ENCODE measurements at regions not wholly inside any gene's neighbourhood (a gene's known extent, or its start where the extent isn't known, plus 50 kb on each side); places are given as distances from the start of the nearest gene placed in this dataset.

DNA sequence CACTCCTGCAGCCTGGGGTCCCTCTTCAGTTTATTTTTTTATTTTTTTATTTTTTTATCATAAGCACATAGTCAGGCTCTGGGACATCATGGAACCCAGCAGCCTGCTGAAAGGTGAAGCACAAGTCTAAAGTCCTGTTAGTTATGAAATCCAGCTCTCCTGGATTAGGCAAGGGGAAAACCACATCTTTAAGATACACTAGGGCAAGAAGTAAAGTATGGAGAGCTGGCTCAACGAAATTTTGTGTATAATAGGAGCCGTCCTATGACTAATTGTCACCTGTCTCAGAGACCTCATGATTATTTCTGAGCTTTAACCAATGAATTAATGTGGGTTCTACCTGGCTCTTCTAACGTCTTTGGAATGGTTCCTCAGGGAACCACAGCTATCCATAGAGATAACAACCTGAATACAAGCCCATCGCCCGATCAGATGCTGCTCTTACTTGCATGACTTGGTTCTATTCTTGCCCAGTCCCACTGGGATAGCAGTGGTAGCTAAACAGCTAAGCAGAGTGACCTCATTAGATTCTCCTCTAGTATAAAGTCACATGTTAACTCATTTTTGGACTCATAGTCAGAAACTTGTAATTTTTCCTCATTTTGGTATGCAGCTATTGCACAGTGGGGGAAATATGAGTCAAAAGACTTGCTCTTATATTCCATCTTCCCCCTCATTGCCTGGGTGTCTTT is 122.7 kb downstream of the LMO4 start:
- ATAC-seq (ENCODE audit: poor library complexity) (no peak), DNase-seq (no peak)
- TF ChIP-seq, protein P1, sequence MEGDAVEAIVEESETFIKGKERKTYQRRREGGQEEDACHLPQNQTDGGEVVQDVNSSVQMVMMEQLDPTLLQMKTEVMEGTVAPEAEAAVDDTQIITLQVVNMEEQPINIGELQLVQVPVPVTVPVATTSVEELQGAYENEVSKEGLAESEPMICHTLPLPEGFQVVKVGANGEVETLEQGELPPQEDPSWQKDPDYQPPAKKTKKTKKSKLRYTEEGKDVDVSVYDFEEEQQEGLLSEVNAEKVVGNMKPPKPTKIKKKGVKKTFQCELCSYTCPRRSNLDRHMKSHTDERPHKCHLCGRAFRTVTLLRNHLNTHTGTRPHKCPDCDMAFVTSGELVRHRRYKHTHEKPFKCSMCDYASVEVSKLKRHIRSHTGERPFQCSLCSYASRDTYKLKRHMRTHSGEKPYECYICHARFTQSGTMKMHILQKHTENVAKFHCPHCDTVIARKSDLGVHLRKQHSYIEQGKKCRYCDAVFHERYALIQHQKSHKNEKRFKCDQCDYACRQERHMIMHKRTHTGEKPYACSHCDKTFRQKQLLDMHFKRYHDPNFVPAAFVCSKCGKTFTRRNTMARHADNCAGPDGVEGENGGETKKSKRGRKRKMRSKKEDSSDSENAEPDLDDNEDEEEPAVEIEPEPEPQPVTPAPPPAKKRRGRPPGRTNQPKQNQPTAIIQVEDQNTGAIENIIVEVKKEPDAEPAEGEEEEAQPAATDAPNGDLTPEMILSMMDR (IDR thresholded peaks at IDR 0.05), result no peak
- intact Hi-C loops (cut with DNase I, micrococcal nuclease), result no loop called here
- POLR2A ChIA-PET, result interaction anchor here (1.1 to 1.2 kb wide), 2 partner anchors 119 to 121 kb away, joined by 3 read pairs; no protein-coding TSS in a partner anchor
- Histone ChIP-seq H3K27me3 (ENCODE audit: control insufficient read depth in 1 of 2, insufficient read depth in 2 of 2, low read length in 2 of 2) (no peaks in the 10 kb centered on the region), H3K36me3 (ENCODE audit: insufficient read depth, low read length) (no peaks in the 10 kb centered on the region), H3K4me1 (ENCODE audit: insufficient read depth, low read length) (peaks cover 3% of the 10 kb centered on the region), H3K9me3 (ENCODE audit: control insufficient read depth in 1 of 2, insufficient read depth in 1 of 2, low read length in 2 of 2) (no peaks in the 10 kb centered on the region), H3K27ac (ENCODE audit: low read depth in 1 of 2, low read length in 2 of 2) (no peak overlapping the region), H3K4me3 (ENCODE audit: low read length) (no peak overlapping the region)
- no peak overlapping the region for H3K27ac Mint-ChIP-seq
- no peaks in the 10 kb centered on the region for H3K9me3 Mint-ChIP-seq
- CTCF ChIA-PET, result interaction anchor here (1.2 kb wide), 1 partner anchor 9 kb away, joined by 4 read pairs; no protein-coding TSS in a partner anchor
- H3K36me3 Mint-ChIP-seq (ENCODE audit: low read depth), result no peaks in the 10 kb centered on the region
- H3K27me3 Mint-ChIP-seq, result no peaks in the 10 kb centered on the region
- peaks cover 9% of the 10 kb centered on the region for H3K4me1 Mint-ChIP-seq (ENCODE audit: low read depth)
- H3K4me3 Mint-ChIP-seq, result no peak overlapping the region

DNA sequence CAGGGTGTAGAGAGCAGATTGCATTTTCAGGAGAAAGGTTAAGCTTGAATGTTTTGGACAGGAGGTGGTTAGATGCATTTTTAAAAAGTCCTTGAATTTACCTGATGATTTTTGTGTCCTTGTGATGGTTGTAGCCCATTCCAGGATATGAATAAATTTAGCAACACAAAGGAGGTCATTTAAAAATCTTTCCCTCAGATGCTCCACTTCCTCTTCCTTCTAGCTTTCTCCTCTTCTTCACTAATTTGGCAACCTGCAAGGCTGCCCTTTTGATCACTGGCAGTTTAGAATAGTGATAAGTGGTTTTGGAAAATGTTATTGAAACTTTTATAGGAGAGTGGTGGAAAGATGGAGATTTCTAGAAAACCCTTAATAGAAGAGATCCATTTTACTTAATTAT is 124.0 kb downstream of the LMO4 start:
- DNase-seq (no peak), ATAC-seq (ENCODE audit: poor library complexity) (no peak)
- ChIA-PET POLR2A (no interaction called here), CTCF (no interaction called here)
- Histone ChIP-seq H3K27ac (ENCODE audit: low read depth in 1 of 2, low read length in 2 of 2) (no peak overlapping the region), H3K9me3 (ENCODE audit: control insufficient read depth in 1 of 2, insufficient read depth in 1 of 2, low read length in 2 of 2) (no peaks in the 10 kb centered on the region), H3K36me3 (ENCODE audit: insufficient read depth, low read length) (no peaks in the 10 kb centered on the region), H3K27me3 (ENCODE audit: control insufficient read depth in 1 of 2, insufficient read depth in 2 of 2, low read length in 2 of 2) (no peaks in the 10 kb centered on the region), H3K4me3 (ENCODE audit: low read length) (no peak overlapping the region), H3K4me1 (ENCODE audit: insufficient read depth, low read length) (peaks cover 3% of the 10 kb centered on the region)
- no peaks in the 10 kb centered on the region for H3K27me3 Mint-ChIP-seq
- no peaks in the 10 kb centered on the region for H3K36me3 Mint-ChIP-seq (ENCODE audit: low read depth)
- H3K4me1 Mint-ChIP-seq (ENCODE audit: low read depth), result peaks cover 9% of the 10 kb centered on the region
- intact Hi-C loops (cut with DNase I, micrococcal nuclease), result loop anchor here in 1 of 2 experiments (2.0 kb wide), 1 partner anchor 122 kb away; no protein-coding TSS in a partner anchor
- H3K4me3 Mint-ChIP-seq, result no peak overlapping the region
- H3K27ac Mint-ChIP-seq, result no peak overlapping the region
- peaks cover 6% of the 10 kb centered on the region for H3K9me3 Mint-ChIP-seq
- TF ChIP-seq, protein P1 (IDR thresholded peaks at IDR 0.05), result no peak

DNA sequence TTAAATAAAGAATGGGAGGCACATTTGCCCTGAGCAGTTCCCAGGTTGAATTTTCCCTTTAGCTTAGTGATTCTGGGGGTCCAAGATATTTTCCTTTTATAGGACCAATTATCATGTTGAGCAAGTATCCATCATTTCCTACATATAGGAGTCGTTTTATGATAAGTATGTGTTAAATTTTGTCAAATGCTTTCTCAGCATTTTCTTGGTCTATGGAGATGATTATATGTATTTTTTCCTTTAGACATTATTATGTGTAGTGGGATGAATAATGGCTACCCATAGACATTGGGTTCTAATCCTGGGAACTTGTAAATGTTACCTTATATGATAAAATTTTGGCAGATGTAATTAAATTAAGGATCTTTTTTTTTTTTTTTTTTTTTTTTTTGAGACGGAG is 128.7 kb downstream of the LMO4 start:
- no peaks in the 10 kb centered on the region for H3K9me3 ChIP-seq (ENCODE audit: control insufficient read depth in 1 of 2, insufficient read depth in 1 of 2, low read length in 2 of 2)
- Mint-ChIP-seq H3K27ac (no peak overlapping the region), H3K36me3 (ENCODE audit: low read depth) (no peaks in the 10 kb centered on the region), H3K9me3 (peaks cover 10% of the 10 kb centered on the region), H3K27me3 (no peaks in the 10 kb centered on the region), H3K4me3 (no peak overlapping the region), H3K4me1 (ENCODE audit: low read depth) (no peaks in the 10 kb centered on the region)
- H3K36me3 ChIP-seq (ENCODE audit: insufficient read depth, low read length), result no peaks in the 10 kb centered on the region
- ChIA-PET CTCF (no interaction called here), POLR2A (no interaction called here)
- no peaks in the 10 kb centered on the region for H3K27me3 ChIP-seq (ENCODE audit: control insufficient read depth in 1 of 2, insufficient read depth in 2 of 2, low read length in 2 of 2)
- TF ChIP-seq, protein P1 (IDR thresholded peaks at IDR 0.05), result no peak
- no peak for ATAC-seq (ENCODE audit: poor library complexity)
- DNase-seq, result no peak
- H3K4me3 ChIP-seq (ENCODE audit: low read length), result no peak overlapping the region
- intact Hi-C loops (cut with DNase I, micrococcal nuclease), result no loop called here
- no peak overlapping the region for H3K27ac ChIP-seq (ENCODE audit: low read depth in 1 of 2, low read length in 2 of 2)
- H3K4me1 ChIP-seq (ENCODE audit: insufficient read depth, low read length), result no peaks in the 10 kb centered on the region

Data from CD4-positive, alpha-beta T cell (primary cell).